LNCaP clone FGC (cell line): ENCODE measurements at regions not wholly inside any gene's neighbourhood (a gene's known extent, or its start where the extent isn't known, plus 50 kb on each side); places are given as distances from the start of the nearest gene placed in this dataset.

Experiments
- DNase-seq: peaks from one replicate; pipeline ENCODE4 v3.0.0-alpha.2; 2011; ENCODE audit warnings: low read depth
- H3K4me3 ChIP-seq: 2 replicates; pipeline ENCODE4 v1.5.1; 2011; ENCODE audit warnings: mild to moderate bottlenecking, low read depth, low read length, control low read depth
- TF ChIP-seq, protein P1 (sequence below): IDR thresholded peaks from 2 replicates; pipeline ENCODE4 v1.5.1; 2012; ENCODE audit warnings: mild to moderate bottlenecking; ENCODE audit not compliant: control insufficient read depth, insufficient read depth; ENCODE audit errors: extremely low read depth

DNA sequence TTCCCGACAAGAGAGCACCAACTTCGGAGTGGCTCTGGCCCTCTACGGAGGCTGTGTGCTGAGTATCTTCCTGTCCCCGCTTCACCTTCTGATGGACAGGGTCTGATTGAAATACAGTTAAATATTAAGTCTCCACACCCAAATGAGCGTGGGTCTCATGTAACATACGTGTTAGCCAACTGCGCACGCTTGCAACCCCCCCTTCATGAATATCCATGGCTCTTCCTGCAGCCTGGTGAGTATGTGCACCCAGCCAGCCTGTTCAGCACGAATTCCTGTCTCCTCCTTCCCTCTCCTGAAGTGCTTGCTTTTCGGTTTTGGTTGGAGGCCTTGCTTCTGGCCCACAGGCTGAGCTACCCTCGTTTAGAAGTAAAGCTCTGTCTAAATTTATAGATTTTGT lies 102.9 kb upstream of the FRMD1 start:
- TF ChIP-seq, protein P1, sequence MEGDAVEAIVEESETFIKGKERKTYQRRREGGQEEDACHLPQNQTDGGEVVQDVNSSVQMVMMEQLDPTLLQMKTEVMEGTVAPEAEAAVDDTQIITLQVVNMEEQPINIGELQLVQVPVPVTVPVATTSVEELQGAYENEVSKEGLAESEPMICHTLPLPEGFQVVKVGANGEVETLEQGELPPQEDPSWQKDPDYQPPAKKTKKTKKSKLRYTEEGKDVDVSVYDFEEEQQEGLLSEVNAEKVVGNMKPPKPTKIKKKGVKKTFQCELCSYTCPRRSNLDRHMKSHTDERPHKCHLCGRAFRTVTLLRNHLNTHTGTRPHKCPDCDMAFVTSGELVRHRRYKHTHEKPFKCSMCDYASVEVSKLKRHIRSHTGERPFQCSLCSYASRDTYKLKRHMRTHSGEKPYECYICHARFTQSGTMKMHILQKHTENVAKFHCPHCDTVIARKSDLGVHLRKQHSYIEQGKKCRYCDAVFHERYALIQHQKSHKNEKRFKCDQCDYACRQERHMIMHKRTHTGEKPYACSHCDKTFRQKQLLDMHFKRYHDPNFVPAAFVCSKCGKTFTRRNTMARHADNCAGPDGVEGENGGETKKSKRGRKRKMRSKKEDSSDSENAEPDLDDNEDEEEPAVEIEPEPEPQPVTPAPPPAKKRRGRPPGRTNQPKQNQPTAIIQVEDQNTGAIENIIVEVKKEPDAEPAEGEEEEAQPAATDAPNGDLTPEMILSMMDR, result no peak
- DNase-seq, result no peak
- no peak overlapping the region for H3K4me3 ChIP-seq

DNA sequence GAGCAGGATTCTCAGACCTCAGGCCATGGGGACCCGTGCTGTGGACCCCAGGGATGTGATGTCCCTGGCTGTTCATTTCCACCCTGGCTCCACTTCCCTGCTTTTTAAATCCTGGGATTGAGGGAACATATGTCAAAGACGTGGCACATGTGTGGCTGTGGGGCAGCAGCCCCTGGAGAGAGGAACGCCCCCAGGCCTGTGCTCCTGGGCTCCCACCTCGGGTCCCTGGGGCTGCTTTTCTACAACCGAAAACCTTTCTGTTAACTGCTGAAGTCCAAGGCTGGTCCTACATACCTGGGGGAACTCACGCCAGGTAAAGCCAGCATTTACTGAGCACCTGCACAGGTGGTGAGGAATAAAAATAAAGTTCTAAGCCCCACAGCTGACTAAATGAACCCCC lies 102.3 kb upstream of the FRMD1 start:
- no peak for DNase-seq
- no peak overlapping the region for H3K4me3 ChIP-seq
- TF ChIP-seq, protein P1, result no peak

GRCh38 chr6:168180548-168181011 lies 101.6 kb upstream of the FRMD1 start:
- TF ChIP-seq, protein P1, result no peak
- peak; percentile 21 for DNase-seq
- no peak overlapping the region for H3K4me3 ChIP-seq

DNA sequence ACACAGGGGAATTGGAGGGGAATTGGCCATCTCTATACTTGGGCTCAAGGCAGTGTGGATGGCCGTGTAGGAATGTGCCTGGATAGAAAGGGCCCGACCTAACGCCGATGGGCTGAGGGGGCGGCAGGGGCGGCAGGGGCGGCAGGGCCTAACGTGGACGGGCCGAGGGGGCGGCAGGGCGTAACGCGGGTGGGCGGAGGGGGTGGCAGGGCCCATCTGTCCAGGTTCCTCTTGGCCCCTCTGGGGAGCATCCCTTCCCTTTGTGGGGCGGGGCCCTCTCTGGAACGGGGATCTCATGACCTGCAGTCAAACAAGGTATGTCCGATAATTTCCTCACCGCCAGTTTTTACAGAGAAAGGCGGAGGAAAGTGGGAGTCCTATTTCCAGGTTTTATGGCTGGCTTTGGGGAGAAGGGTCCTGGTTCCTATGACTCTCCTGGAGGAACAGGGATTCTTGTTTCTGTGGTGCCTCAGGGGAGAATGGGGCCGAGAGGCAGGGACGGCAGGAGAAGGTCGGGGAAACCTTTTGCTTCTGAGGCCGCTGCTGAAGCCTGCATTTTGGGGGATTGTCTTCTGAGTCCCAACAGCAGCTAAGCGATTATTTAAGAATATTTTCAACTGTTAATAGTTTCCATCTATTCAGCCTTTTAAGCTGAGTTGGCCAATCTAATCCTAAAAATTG lies 100.8 kb upstream of the FRMD1 start:
- TF ChIP-seq, protein P1, result no peak
- no peak overlapping the region for H3K4me3 ChIP-seq
- no peak for DNase-seq

GRCh38 chr6:168179133-168179532 lies 100.1 kb upstream of the FRMD1 start:
- H3K4me3 ChIP-seq, result no peak overlapping the region
- DNase-seq, result no peak
- TF ChIP-seq, protein P1, result no peak

GRCh38 chr6:168177103-168177891 lies 98.3 kb upstream of the FRMD1 start:
- H3K4me3 ChIP-seq, result no peak overlapping the region
- TF ChIP-seq, protein P1, result no peak
- no peak for DNase-seq
